GM12878 (cell line): ENCODE measurements at regions not wholly inside any gene's neighbourhood (a gene's known extent, or its start where the extent isn't known, plus 50 kb on each side); places are given as distances from the start of the nearest gene placed in this dataset.

Source experiments
- BHLHE40 ChIP-seq, 2 experiments: fragments of 450-650 bp in 1 of 2; IDR thresholded peaks; 2 replicates each; pipeline ENCODE4 v1.6.1; 2011 to 2017; ENCODE audit warnings: low read depth in 2 of 2, borderline replicate concordance in 1 of 2, improper control_type of control experiment in 1 of 2, low read length in 1 of 2, mild to moderate bottlenecking in 1 of 2
- BMI1 ChIP-seq: fragments of 450-650 bp; IDR thresholded peaks from 2 replicates; pipeline ENCODE4 v1.6.1; 2016; ENCODE audit warnings: mild to moderate bottlenecking, moderate library complexity, borderline replicate concordance
- CTCF ChIP-seq, 3 experiments: IDR thresholded peaks in 2 of 3; conservative IDR thresholded peaks in 1 of 3; 2 replicates each; pipeline ENCODE4 v1.5.1; 2011; ENCODE audit warnings: low read depth in 3 of 3, low read length in 3 of 3, mild to moderate bottlenecking in 3 of 3, control low read depth in 2 of 3, moderate library complexity in 2 of 3, inconsistent platforms in 1 of 3, mixed read lengths in 1 of 3; ENCODE audit not compliant: control insufficient read depth in 2 of 3, insufficient read depth in 1 of 3; ENCODE audit errors: extremely low read depth in 1 of 3
- JUNB ChIP-seq: IDR thresholded peaks from 2 replicates; pipeline ENCODE4 v1.6.1; 2016; ENCODE audit warnings: antibody characterized with exemption, mild to moderate bottlenecking
- SMC3 ChIP-seq: IDR thresholded peaks from 2 replicates; pipeline ENCODE4 v1.6.1; 2011; ENCODE audit warnings: low read length, improper control_type of control experiment, borderline replicate concordance
- SRF ChIP-seq, 2 experiments: IDR thresholded peaks; 2 replicates each; pipeline ENCODE4 v1.6.1; 2011; ENCODE audit warnings: low read depth in 2 of 2, low read length in 2 of 2, mild to moderate bottlenecking in 1 of 2, moderate library complexity in 1 of 2
- TBL1XR1 ChIP-seq: IDR thresholded peaks from 2 replicates; pipeline ENCODE4 v1.6.1; 2012; ENCODE audit warnings: low read depth, low read length, improper control_type of control experiment

DNA sequence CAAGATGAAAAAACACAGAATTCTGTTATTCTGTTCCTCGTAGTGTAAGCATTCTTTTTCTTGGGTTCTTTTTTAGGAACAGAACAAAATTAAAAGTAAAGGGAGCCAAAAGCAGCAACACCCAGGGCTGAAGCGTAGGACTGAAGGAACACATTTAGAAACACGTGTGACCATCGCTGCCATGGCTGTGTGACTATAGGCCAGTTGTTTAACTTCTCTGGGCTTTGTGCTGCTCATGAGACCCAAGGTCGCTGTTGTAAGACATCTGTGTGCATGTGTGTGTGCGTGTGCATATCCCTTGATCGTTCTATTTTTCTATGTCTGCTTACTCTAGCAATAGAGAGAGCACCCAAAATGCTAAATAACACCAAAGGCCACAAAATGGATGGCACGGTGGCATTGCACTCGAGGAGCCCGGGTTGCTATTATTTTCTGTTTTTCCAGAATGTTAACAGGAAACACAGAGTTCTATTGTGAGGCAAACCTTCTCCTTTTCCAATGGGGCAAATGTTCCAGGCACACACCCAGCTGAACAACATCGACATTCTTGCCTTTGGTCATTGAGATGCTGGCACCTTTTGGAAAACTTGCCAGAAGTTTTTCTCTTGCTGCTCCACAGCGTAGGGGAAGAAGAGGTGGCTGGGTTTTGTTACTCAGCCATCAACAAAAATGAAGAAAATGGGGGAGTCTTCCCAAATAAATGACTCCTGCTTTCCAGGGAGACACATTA, 267.8 kb upstream of the ECI2 start:
- TF ChIP-seq SMC3: no peak
- no peak for TF ChIP-seq CTCF (IDR thresholded peaks at IDR 0.05 in 2 of 3, conservative IDR thresholded peaks at IDR 0.05 in 1 of 3; ENCODE audit: control insufficient read depth in 2 of 3, extremely low read depth in 1 of 3, insufficient read depth in 1 of 3, low read depth in 3 of 3, low read length in 3 of 3)
- no peak for TF ChIP-seq BHLHE40 (IDR thresholded peaks at IDR 0.05; ENCODE audit: borderline replicate concordance in 1 of 2, low read depth in 2 of 2, low read length in 1 of 2)
- TF ChIP-seq JUNB: no peak
- no peak for TF ChIP-seq TBL1XR1
- no peak for TF ChIP-seq SRF (IDR thresholded peaks at IDR 0.05; ENCODE audit: low read depth in 2 of 2, low read length in 2 of 2)
- no peak for TF ChIP-seq BMI1
